Hepatocyte (in vitro differentiated cells): ENCODE measurements at regions not wholly inside any gene's neighbourhood (a gene's known extent, or its start where the extent isn't known, plus 50 kb on each side); places are given as distances from the start of the nearest gene placed in this dataset.
"Not testable (repeated sequence)": the region's sequence is repeated elsewhere in the genome, so short reads cannot be mapped to it uniquely, and the experiment has no call there.

Source experiments
- DNase-seq: peaks from one replicate; pipeline ENCODE4 v3.0.0-alpha.2; 2016; ENCODE audit warnings: low spot score
- H2AFZ ChIP-seq: fragments of 200-600 bp; sonication (generic); 2 replicates; pipeline ENCODE4 v1.6.0; 2016; ENCODE audit warnings: antibody characterized with exemption, mild to moderate bottlenecking
- H3K27ac ChIP-seq: fragments of 200-600 bp; sonication (generic); 2 replicates; pipeline ENCODE4 v1.5.1; 2016; ENCODE audit warnings: mild to moderate bottlenecking
- H3K27me3 ChIP-seq: fragments of 200-600 bp; sonication (generic); 2 replicates; pipeline ENCODE4 v1.6.1; 2016
- H3K36me3 ChIP-seq: fragments of 200-600 bp; sonication (generic); replicated peaks from 2 replicates; pipeline ENCODE4 v1.5.1; 2016; ENCODE audit warnings: low read depth; ENCODE audit not compliant: insufficient read depth
- H3K4me1 ChIP-seq: fragments of 200-600 bp; sonication (generic); 2 replicates; pipeline ENCODE4 v1.5.1; 2016; ENCODE audit warnings: mild to moderate bottlenecking, moderate library complexity; ENCODE audit not compliant: insufficient read depth
- H3K4me2 ChIP-seq: fragments of 200-600 bp; sonication (generic); 2 replicates; pipeline ENCODE4 v1.6.0; 2016
- H3K4me3 ChIP-seq: fragments of 200-600 bp; sonication (generic); 2 replicates; pipeline ENCODE4 v1.5.1; 2016; ENCODE audit warnings: mild to moderate bottlenecking
- H3K79me2 ChIP-seq: fragments of 200-600 bp; sonication (generic); 2 replicates; pipeline ENCODE4 v1.6.0; 2017; ENCODE audit warnings: mild to moderate bottlenecking
- H3K9me2 ChIP-seq: fragments of 200-600 bp; sonication (generic); replicated peaks from 2 replicates; pipeline ENCODE4 v1.6.0; 2017; ENCODE audit warnings: mild to moderate bottlenecking; ENCODE audit not compliant: insufficient read depth
- H3K9me3 ChIP-seq: fragments of 200-600 bp; sonication (generic); 2 replicates; pipeline ENCODE4 v1.5.1; 2016; ENCODE audit warnings: low read depth, mild to moderate bottlenecking
- H4K20me1 ChIP-seq: fragments of 200-600 bp; sonication (generic); 2 replicates; pipeline ENCODE4 v1.6.0; 2016; ENCODE audit warnings: mild to moderate bottlenecking; ENCODE audit not compliant: insufficient read depth, poor library complexity, severe bottlenecking
- EZH2 ChIP-seq: fragments of 200-600 bp; sonication (generic); IDR thresholded peaks from 2 replicates; pipeline ENCODE4 v1.6.1; 2016; ENCODE audit warnings: antibody characterized with exemption, mild to moderate bottlenecking, borderline replicate concordance
- EZH2phosphoT487 ChIP-seq: fragments of 200-600 bp; sonication (generic); IDR thresholded peaks from one replicate; pipeline ENCODE4 v1.6.1; 2018; ENCODE audit warnings: antibody characterized with exemption, mild to moderate bottlenecking, low read depth, moderate library complexity; ENCODE audit not compliant: unreplicated experiment, severe bottlenecking
- WGBS: methylation state at CpG from one replicate; pipeline ENCODE4 v1.1.6; 2016; ENCODE audit warnings: low lambda C conversion rate; ENCODE audit errors: missing lambda C conversion rate; 5-methylcytosine and 5-hydroxymethylcytosine counted together
- TF ChIP-seq, protein P1 (sequence below): fragments of 200-600 bp; sonication (generic); IDR thresholded peaks from 2 replicates; pipeline ENCODE4 v1.5.1; 2016; ENCODE audit warnings: antibody characterized with exemption, mild to moderate bottlenecking; ENCODE audit not compliant: poor library complexity

DNA sequence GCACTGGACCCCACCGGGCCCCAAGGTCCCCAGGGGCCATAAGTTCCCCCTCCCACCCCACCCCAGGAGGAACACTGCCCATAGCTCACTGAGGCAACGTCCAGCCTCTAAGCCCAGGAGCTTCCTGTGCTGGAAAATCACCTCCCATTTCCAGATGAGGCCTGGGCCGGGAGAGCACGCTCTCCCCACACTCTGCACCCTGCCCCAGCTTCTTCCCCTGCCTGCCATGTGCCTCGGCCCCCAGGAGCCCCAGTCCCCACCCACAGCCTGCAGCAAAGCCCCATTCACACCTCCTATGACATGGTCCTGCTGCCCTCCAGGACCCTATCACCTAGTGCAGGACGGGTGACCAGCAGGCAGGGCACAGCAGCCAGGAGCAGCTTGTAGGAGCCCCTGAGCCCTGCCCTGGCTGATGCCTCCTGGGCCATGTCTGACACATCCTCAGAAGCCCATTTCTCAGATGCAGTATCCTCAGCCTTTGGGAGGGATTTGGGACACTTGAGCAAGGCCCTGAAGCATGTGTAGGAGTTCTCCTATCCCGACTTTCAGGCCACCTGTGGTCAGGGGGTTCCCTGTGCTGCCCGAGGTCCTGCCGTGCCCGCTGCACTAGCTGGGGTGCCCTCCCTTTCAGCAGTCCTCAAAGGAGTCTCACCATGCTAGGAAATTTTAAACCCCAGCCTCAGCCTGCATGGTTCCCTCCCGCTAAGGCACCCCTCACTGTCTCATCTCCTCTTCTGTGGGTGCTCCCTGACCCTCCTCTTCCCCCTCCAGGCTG lies 119.4 kb upstream of the FOXD4L5 start:
- Histone ChIP-seq H3K4me2 (no peak overlapping the region), H3K79me2 (no peaks in the 10 kb centered on the region), H2AFZ (no peak overlapping the region), H3K4me1 (no peaks in the 10 kb centered on the region), H3K27ac (no peak overlapping the region), H3K4me3 (no peak overlapping the region), H3K9me2 (no peaks in the 10 kb centered on the region), H4K20me1 (no peaks in the 10 kb centered on the region), H3K36me3 (no peaks in the 10 kb centered on the region), H3K9me3 (no peaks in the 10 kb centered on the region), H3K27me3 (no peaks in the 10 kb centered on the region)
- no peak for TF ChIP-seq EZH2phosphoT487
- TF ChIP-seq, protein P1, sequence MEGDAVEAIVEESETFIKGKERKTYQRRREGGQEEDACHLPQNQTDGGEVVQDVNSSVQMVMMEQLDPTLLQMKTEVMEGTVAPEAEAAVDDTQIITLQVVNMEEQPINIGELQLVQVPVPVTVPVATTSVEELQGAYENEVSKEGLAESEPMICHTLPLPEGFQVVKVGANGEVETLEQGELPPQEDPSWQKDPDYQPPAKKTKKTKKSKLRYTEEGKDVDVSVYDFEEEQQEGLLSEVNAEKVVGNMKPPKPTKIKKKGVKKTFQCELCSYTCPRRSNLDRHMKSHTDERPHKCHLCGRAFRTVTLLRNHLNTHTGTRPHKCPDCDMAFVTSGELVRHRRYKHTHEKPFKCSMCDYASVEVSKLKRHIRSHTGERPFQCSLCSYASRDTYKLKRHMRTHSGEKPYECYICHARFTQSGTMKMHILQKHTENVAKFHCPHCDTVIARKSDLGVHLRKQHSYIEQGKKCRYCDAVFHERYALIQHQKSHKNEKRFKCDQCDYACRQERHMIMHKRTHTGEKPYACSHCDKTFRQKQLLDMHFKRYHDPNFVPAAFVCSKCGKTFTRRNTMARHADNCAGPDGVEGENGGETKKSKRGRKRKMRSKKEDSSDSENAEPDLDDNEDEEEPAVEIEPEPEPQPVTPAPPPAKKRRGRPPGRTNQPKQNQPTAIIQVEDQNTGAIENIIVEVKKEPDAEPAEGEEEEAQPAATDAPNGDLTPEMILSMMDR, result no peak
- no peak for TF ChIP-seq EZH2
- no peak for DNase-seq
- WGBS, result 74% methylated on average over 5 of the region's 11 CpGs

DNA sequence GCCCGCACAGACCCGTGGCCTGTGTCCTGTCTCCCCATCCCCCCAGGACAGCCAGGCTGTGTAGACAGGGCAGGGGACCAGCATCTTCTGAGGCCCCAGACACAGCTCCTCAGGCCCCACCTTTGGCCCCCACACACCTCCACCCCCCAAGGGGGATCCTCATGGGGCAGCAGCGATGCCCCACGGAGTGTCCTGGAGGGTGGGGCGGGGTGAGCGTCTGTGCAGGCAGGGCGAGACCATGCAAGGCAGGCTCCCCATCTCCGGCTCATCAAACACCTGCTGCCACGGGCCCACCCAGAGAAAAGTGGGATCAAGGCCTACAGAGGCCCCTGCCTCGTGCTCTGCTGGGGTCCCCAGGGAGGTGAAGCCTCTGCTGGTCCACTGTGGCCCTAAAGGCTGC lies 118.7 kb upstream of the FOXD4L5 start:
- TF ChIP-seq, protein P1, result no peak
- no peak for TF ChIP-seq EZH2phosphoT487
- TF ChIP-seq EZH2, result no peak
- Histone ChIP-seq H3K27me3 (no peaks in the 10 kb centered on the region), H3K4me2 (no peak overlapping the region), H3K9me2 (no peaks in the 10 kb centered on the region), H2AFZ (no peak overlapping the region), H3K27ac (no peak overlapping the region), H3K36me3 (no peaks in the 10 kb centered on the region), H3K4me1 (no peaks in the 10 kb centered on the region), H4K20me1 (no peaks in the 10 kb centered on the region), H3K4me3 (no peak overlapping the region), H3K9me3 (no peaks in the 10 kb centered on the region), H3K79me2 (no peaks in the 10 kb centered on the region)
- DNase-seq, result no peak
- WGBS, result 77% methylated on average over 10 of the region's 10 CpGs

DNA sequence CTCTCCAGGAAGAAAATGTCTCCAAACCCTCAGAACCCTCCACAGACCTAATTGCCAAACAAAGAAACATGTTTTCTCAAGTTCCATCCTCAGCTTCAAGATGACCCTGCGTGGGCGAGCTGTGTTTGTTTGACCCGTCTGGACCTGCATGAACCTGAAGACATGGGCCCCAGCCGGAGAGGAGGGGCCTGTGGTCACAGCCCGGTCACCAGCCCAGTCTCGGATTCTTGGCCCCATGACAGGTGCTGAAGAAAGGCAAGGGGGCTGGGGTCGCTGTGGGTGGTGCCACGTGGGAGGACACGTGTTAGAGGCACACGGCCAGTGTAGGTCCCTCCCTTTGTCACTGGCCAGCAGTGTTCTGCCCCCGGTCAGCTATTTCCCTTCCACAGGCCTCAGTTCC lies 118.1 kb upstream of the FOXD4L5 start:
- not testable (repeated sequence) for H2AFZ ChIP-seq, H3K9me3 ChIP-seq, H3K4me2 ChIP-seq, H3K27me3 ChIP-seq, H3K4me3 ChIP-seq, DNase-seq, H4K20me1 ChIP-seq, H3K36me3 ChIP-seq, H3K27ac ChIP-seq, H3K79me2 ChIP-seq, H3K4me1 ChIP-seq, H3K9me2 ChIP-seq
- WGBS, result 69% methylated on average over 11 of the region's 11 CpGs

DNA sequence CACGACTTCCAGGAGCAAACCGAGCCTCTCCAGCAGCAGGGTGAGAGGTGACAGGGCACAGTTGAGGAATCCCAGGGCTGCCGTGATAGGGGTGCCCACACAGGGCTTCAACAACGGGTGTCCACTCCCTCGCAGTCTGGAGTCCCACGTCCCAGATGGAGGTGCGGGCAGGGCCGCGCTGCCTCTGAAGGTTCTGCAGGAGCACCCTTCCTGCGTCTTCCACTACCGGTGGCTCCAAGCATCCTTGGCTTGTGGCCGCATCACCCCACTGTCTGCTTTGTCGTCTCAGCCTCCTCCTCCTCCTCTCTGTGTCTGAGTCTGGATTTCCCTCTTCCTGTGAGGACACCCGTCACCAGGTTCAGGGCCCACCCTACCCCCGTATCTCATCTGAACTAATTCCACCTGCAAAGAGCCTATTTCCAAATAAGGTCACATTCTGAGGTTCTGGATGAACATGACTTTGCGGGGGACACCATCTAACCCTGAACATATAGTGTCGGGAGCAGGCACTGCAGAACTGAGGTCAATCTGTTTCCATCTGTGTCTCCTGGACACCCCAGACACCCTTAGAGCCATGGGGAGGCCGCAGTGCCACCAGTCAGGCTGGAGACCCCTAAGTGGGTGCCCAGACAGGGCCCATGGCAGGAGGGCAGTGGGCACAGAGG lies 117.3 kb upstream of the FOXD4L5 start:
- not testable (repeated sequence) for H4K20me1 ChIP-seq, H3K9me3 ChIP-seq, H3K27me3 ChIP-seq, H3K9me2 ChIP-seq, H3K4me1 ChIP-seq, H3K4me3 ChIP-seq, H2AFZ ChIP-seq, H3K27ac ChIP-seq, DNase-seq, H3K79me2 ChIP-seq, H3K4me2 ChIP-seq, H3K36me3 ChIP-seq
- WGBS, result 86% methylated on average over 18 of the region's 18 CpGs

DNA sequence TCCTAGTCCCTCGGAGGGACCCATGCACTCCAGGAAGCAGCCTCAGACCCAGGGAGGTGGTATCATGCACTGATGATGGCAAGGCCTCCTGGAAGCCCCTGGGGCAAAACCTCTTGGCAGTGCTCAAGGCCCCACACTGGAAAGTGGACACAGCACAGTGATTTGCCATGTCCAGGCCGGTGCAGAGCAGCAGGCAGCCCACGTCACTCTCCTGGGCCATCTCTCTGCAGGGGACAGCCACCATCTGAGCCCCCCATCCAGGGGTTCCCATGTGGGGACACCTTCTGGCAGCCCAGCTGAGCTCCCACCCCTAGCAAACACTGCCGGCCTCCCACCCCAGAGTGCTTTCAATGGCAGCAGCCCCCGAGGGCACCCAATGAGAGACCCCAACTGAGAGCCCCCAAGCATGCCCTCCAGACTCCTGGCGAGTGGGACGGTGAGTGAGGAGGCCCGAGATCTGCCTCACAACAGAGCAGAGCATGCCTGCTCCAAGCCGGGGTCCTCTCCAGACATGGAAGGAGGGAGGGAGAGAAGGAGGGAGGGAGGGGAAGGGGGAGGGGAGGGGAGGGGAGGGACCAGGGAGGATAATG lies 116.5 kb upstream of the FOXD4L5 start:
- H3K9me3 ChIP-seq, H3K27ac ChIP-seq, H3K4me2 ChIP-seq, H3K79me2 ChIP-seq, H3K4me1 ChIP-seq, H3K36me3 ChIP-seq, H3K27me3 ChIP-seq, DNase-seq, H4K20me1 ChIP-seq, H3K9me2 ChIP-seq, H3K4me3 ChIP-seq, H2AFZ ChIP-seq: not testable (repeated sequence)
- WGBS, result 69% methylated on average over 6 of the region's 9 CpGs
